Nephron progenitor cell (in vitro differentiated cells): ENCODE measurements at regions not wholly inside any gene's neighbourhood (a gene's known extent, or its start where the extent isn't known, plus 50 kb on each side); places are given as distances from the start of the nearest gene placed in this dataset.

Experiments used
- DNase-seq: peaks from one replicate; pipeline ENCODE4 v3.0.0; 2021
- H3K27ac Mint-ChIP-seq: 2 replicates; pipeline ENCODE4 v1.8.0; 2021; ENCODE audit warnings: mild to moderate bottlenecking, moderate library complexity, mixed read lengths
- H3K27me3 Mint-ChIP-seq: 2 replicates; pipeline ENCODE4 v1.8.0; 2021; ENCODE audit warnings: mild to moderate bottlenecking, low read depth, mixed read lengths; ENCODE audit not compliant: poor library complexity
- H3K36me3 Mint-ChIP-seq: 2 replicates; pipeline ENCODE4 v1.8.0; 2021; ENCODE audit warnings: low read depth, mixed read lengths
- H3K4me1 Mint-ChIP-seq: 2 replicates; pipeline ENCODE4 v1.8.0; 2021; ENCODE audit warnings: mixed read lengths
- H3K4me3 Mint-ChIP-seq: 2 replicates; pipeline ENCODE4 v1.8.0; 2021; ENCODE audit warnings: mild to moderate bottlenecking, moderate library complexity, mixed read lengths
- H3K9me3 Mint-ChIP-seq: 2 replicates; pipeline ENCODE4 v1.8.0; 2021; ENCODE audit warnings: mild to moderate bottlenecking, moderate library complexity, mixed read lengths
- TF ChIP-seq, protein P1 (sequence below): fragments of 200-600 bp; sonication (generic); IDR thresholded peaks from 2 replicates; pipeline ENCODE4 v1.5.0; 2021; ENCODE audit warnings: antibody characterized with exemption

DNA sequence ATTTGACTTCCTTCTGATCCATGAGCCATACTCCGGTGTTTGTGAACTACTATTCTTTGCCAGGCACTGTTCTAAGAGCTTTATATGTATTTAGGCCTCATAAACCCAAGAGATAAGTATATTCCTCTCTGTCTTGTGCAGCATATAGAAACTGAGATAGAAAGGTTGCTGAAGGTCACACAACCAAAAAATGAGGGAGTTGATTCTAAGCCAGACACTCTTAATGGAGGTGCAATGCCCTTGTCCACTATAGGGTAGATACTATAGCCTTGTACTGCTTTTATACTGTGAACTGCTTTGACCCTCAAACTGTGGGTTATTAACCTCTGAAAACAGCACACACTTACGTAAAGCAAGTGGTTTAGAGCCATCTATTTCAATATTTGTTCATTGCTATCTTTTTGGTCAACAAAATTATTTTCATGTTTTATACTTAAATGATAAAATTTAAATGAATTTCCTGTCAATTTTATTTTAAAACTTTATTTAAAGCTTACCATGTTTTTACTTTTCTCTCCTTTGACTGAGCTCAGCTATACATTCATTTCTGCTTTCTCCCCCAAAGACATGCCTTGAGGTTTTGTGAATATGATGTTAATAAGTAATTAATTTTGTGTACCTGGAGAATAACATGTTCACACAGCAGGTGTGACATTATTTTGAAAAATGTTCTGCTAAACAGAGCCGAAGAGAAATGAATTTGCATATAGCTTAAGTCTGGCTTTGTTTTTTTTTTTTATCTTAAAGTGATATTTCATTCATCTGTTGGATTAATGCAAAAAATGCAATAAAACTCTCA, 687.3 kb downstream of the DNAJB9 start:
- Mint-ChIP-seq H3K4me3 (no peak overlapping the region), H3K36me3 (no peaks in the 10 kb centered on the region), H3K9me3 (no peaks in the 10 kb centered on the region), H3K27ac (no peak overlapping the region), H3K27me3 (no peaks in the 10 kb centered on the region), H3K4me1 (no peaks in the 10 kb centered on the region)
- no peak for DNase-seq
- TF ChIP-seq, protein P1, sequence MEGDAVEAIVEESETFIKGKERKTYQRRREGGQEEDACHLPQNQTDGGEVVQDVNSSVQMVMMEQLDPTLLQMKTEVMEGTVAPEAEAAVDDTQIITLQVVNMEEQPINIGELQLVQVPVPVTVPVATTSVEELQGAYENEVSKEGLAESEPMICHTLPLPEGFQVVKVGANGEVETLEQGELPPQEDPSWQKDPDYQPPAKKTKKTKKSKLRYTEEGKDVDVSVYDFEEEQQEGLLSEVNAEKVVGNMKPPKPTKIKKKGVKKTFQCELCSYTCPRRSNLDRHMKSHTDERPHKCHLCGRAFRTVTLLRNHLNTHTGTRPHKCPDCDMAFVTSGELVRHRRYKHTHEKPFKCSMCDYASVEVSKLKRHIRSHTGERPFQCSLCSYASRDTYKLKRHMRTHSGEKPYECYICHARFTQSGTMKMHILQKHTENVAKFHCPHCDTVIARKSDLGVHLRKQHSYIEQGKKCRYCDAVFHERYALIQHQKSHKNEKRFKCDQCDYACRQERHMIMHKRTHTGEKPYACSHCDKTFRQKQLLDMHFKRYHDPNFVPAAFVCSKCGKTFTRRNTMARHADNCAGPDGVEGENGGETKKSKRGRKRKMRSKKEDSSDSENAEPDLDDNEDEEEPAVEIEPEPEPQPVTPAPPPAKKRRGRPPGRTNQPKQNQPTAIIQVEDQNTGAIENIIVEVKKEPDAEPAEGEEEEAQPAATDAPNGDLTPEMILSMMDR, result no peak

- Mint-ChIP-seq H3K9me3 (no peaks in the 10 kb centered on the region), H3K27me3 (no peaks in the 10 kb centered on the region), H3K4me3 (no peak overlapping the region), H3K36me3 (no peaks in the 10 kb centered on the region), H3K27ac (no peak overlapping the region), H3K4me1 (no peaks in the 10 kb centered on the region)
- DNase-seq, result no peak
- TF ChIP-seq, protein P1, result no peak
Observed at GRCh38 chr7:109259151-109259550, 689.5 kb downstream of the DNAJB9 start.

GRCh38 chr7:109261781-109262180, 692.1 kb downstream of the DNAJB9 start:
- Mint-ChIP-seq H3K27ac (no peak overlapping the region), H3K9me3 (no peaks in the 10 kb centered on the region), H3K36me3 (no peaks in the 10 kb centered on the region), H3K27me3 (no peaks in the 10 kb centered on the region), H3K4me1 (no peaks in the 10 kb centered on the region), H3K4me3 (no peak overlapping the region)
- DNase-seq, result no peak
- TF ChIP-seq, protein P1, result no peak

DNA sequence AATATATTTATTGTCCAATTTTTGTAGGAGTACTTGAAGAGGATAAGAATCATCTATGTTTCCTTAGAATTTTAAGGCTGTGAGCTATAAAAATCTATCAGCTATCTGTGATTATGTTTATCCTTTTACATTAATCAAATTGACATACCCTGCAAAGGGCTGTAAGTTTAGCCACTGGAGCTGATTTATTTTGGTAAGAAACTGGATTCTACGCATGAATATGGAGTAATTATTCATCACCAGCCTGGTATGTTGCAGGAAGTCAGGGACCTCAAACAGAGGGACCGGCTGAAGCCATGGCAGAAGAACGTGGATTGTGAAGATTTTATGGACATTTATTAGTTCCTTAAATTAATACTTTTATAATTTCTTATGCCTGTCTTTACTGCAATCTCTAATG, 696.9 kb downstream of the DNAJB9 start:
- H3K36me3 Mint-ChIP-seq, result no peaks in the 10 kb centered on the region
- H3K9me3 Mint-ChIP-seq, result peaks cover 5% of the 10 kb centered on the region
- TF ChIP-seq, protein P1, result no peak
- no peaks in the 10 kb centered on the region for H3K4me1 Mint-ChIP-seq
- no peak overlapping the region for H3K4me3 Mint-ChIP-seq
- no peak for DNase-seq
- peaks cover 3% of the 10 kb centered on the region for H3K27me3 Mint-ChIP-seq
- H3K27ac Mint-ChIP-seq, result no peak overlapping the region

DNA sequence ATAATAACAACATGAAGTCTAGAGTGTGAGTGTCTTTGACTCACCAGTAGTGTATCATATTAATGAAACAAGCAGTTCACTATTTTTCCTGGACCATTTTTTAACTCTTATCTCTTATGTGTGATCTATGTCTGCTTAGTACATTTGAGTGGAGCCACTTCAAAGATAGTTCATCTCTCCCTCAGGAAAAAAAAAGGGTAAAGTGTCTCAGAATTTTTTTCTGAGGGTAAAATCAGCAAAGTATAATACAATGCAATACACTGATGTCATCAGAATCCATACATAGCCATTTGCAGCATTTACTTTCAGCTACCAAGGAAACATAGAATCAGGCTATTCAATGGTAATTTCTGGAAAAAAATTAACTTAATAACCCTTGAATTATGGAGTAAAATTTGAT, 706.7 kb downstream of the DNAJB9 start:
- no peaks in the 10 kb centered on the region for H3K9me3 Mint-ChIP-seq
- H3K27me3 Mint-ChIP-seq, result no peaks in the 10 kb centered on the region
- H3K36me3 Mint-ChIP-seq, result no peaks in the 10 kb centered on the region
- H3K4me1 Mint-ChIP-seq, result no peaks in the 10 kb centered on the region
- TF ChIP-seq, protein P1, result no peak
- no peak for DNase-seq
- H3K27ac Mint-ChIP-seq, result no peak overlapping the region
- no peak overlapping the region for H3K4me3 Mint-ChIP-seq

DNA sequence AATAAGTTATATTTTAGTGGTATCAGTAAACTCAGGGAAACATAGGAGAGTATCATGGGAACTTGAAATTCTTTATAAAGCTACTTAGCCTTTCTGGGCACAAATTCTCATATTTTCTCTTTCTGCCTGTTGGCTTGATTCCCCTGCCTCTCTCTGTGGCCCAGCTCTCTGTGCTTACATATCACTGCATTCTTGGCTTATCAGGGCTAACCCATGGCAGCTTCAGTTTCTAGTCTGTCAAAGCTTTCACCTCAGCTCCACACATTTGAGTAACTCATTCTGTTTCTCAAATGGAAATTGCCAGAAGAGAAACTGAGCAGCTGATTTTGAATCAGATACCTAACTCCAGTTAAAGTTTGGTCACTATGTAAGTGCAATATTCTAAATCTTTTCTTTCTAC, 713.1 kb downstream of the DNAJB9 start:
- H3K9me3 Mint-ChIP-seq, result peaks cover 8% of the 10 kb centered on the region
- DNase-seq, result no peak
- no peaks in the 10 kb centered on the region for H3K36me3 Mint-ChIP-seq
- no peaks in the 10 kb centered on the region for H3K27me3 Mint-ChIP-seq
- TF ChIP-seq, protein P1, result no peak
- no peaks in the 10 kb centered on the region for H3K4me1 Mint-ChIP-seq
- H3K4me3 Mint-ChIP-seq, result no peak overlapping the region
- no peak overlapping the region for H3K27ac Mint-ChIP-seq
